H9 (cell line): ENCODE measurements at regions not wholly inside any gene's neighbourhood (a gene's known extent, or its start where the extent isn't known, plus 50 kb on each side); places are given as distances from the start of the nearest gene placed in this dataset.

ENCODE experiments used
- DNase-seq: peaks from one replicate; pipeline ENCODE4 v3.0.0-alpha.2; 2017
- H2AFZ ChIP-seq: one replicate; pipeline ENCODE4 v1.6.1; 2013; ENCODE audit warnings: mild to moderate bottlenecking, low read length, control low read depth, moderate library complexity
- H2AK5ac ChIP-seq: 2 replicates; pipeline ENCODE4 v1.6.1; 2013; ENCODE audit warnings: low read length, control low read depth, mixed read lengths; ENCODE audit not compliant: insufficient read length
- H2BK120ac ChIP-seq: one replicate; pipeline ENCODE4 v1.6.1; 2013; ENCODE audit warnings: low read depth, mild to moderate bottlenecking, low read length, control low read depth, inconsistent platforms; ENCODE audit not compliant: poor library complexity, severe bottlenecking
- H2BK12ac ChIP-seq: 2 replicates; pipeline ENCODE4 v1.6.1; 2013; ENCODE audit warnings: low read length, control low read depth, mixed read lengths, low read depth; ENCODE audit not compliant: insufficient read length
- H2BK15ac ChIP-seq: 2 replicates; pipeline ENCODE4 v1.6.1; 2013; ENCODE audit warnings: low read depth, low read length, control low read depth
- H2BK20ac ChIP-seq: one replicate; pipeline ENCODE4 v1.6.1; 2013; ENCODE audit warnings: low read depth, mild to moderate bottlenecking, low read length, control low read depth, inconsistent platforms; ENCODE audit not compliant: poor library complexity, severe bottlenecking
- H2BK5ac ChIP-seq: 2 replicates; pipeline ENCODE4 v1.6.1; 2013; ENCODE audit warnings: low read length, control low read depth, mixed read lengths; ENCODE audit not compliant: insufficient read length
- H3K14ac ChIP-seq: 2 replicates; pipeline ENCODE4 v1.6.1; 2013; ENCODE audit warnings: low read length, control low read depth; ENCODE audit not compliant: insufficient read depth
- H3K18ac ChIP-seq: 2 replicates; pipeline ENCODE4 v1.6.1; 2013; ENCODE audit warnings: low read depth, mild to moderate bottlenecking, mixed read lengths, low read length, control low read depth; ENCODE audit not compliant: insufficient read length
- H3K23ac ChIP-seq: 2 replicates; pipeline ENCODE4 v1.6.1; 2013; ENCODE audit warnings: low read length, control low read depth, mixed read lengths, low read depth; ENCODE audit not compliant: insufficient read length
- H3K23me2 ChIP-seq: 2 replicates; pipeline ENCODE4 v1.6.1; 2013; ENCODE audit warnings: low read depth, mild to moderate bottlenecking, mixed read lengths, low read length, control low read depth; ENCODE audit not compliant: insufficient read length, poor library complexity, severe bottlenecking
- H3K27ac ChIP-seq: 2 replicates; pipeline ENCODE4 v1.5.1; 2013; ENCODE audit warnings: low read length, control low read depth, mixed read lengths, low read depth; ENCODE audit not compliant: insufficient read length
- H3K27me3 ChIP-seq: 2 replicates; pipeline ENCODE4 v1.6.1; 2013; ENCODE audit warnings: low read length, control low read depth, inconsistent platforms; ENCODE audit not compliant: insufficient read depth
- H3K4ac ChIP-seq: 2 replicates; pipeline ENCODE4 v1.6.1; 2013; ENCODE audit warnings: low read depth, mild to moderate bottlenecking, control low read depth, inconsistent platforms, low read length, moderate library complexity
- H3K4me1 ChIP-seq: 2 replicates; pipeline ENCODE4 v1.6.1; 2013; ENCODE audit warnings: low read length, control low read depth, inconsistent platforms; ENCODE audit not compliant: insufficient read depth
- H3K4me2 ChIP-seq: 2 replicates; pipeline ENCODE4 v1.6.1; 2013; ENCODE audit warnings: low read length, control low read depth, mixed read lengths; ENCODE audit not compliant: insufficient read length, insufficient read depth
- H3K56ac ChIP-seq: 2 replicates; pipeline ENCODE4 v1.6.1; 2013; ENCODE audit warnings: low read depth, mild to moderate bottlenecking, mixed read lengths, low read length, control low read depth; ENCODE audit not compliant: insufficient read length
- H3K79me1 ChIP-seq: 2 replicates; pipeline ENCODE4 v1.6.1; 2013; ENCODE audit warnings: low read depth, mild to moderate bottlenecking, moderate library complexity, low read length, control low read depth, inconsistent platforms; ENCODE audit not compliant: insufficient read depth, poor library complexity, severe bottlenecking
- H3K79me2 ChIP-seq: 2 replicates; pipeline ENCODE4 v1.6.1; 2013; ENCODE audit warnings: low read length, control low read depth, inconsistent platforms; ENCODE audit not compliant: insufficient read depth
- H3K9ac ChIP-seq: 2 replicates; pipeline ENCODE4 v1.6.1; 2013; ENCODE audit warnings: low read length, control low read depth, mixed read lengths; ENCODE audit not compliant: insufficient read length; ENCODE audit errors: extremely low read depth
- H3K9me3 ChIP-seq: one replicate; pipeline ENCODE4 v1.6.1; 2013; ENCODE audit warnings: low read depth, low read length, inconsistent platforms; ENCODE audit not compliant: control insufficient read depth
- H3T11ph ChIP-seq: one replicate; pipeline ENCODE4 v1.6.1; 2013; ENCODE audit warnings: mild to moderate bottlenecking, low read length, control low read depth, inconsistent platforms
- H4K20me1 ChIP-seq: one replicate; pipeline ENCODE4 v1.6.1; 2013; ENCODE audit not compliant: control insufficient read depth, insufficient read length, insufficient read depth
- H4K5ac ChIP-seq: 2 replicates; pipeline ENCODE4 v1.6.1; 2013; ENCODE audit warnings: low read depth, mild to moderate bottlenecking, mixed read lengths, low read length, control low read depth; ENCODE audit not compliant: insufficient read length
- H4K8ac ChIP-seq: replicated peaks from 2 replicates; pipeline ENCODE4 v1.6.1; 2013; ENCODE audit warnings: low read length, control low read depth, mixed read lengths, low read depth; ENCODE audit not compliant: insufficient read length
- H4K91ac ChIP-seq: 2 replicates; pipeline ENCODE4 v1.6.1; 2013; ENCODE audit warnings: low read depth, mild to moderate bottlenecking, moderate library complexity, mixed read lengths, low read length, control low read depth; ENCODE audit not compliant: insufficient read length
- H3K27ac Mint-ChIP-seq, 3 experiments: 2 replicates in 2 of 3; 3 replicates in 1 of 3; pipeline ENCODE4 v1.8.0; 2020 to 2021; ENCODE audit warnings: mixed read lengths in 3 of 3, mild to moderate bottlenecking in 1 of 3, moderate library complexity in 1 of 3
- H3K27me3 Mint-ChIP-seq: 2 replicates; pipeline ENCODE4 v1.8.0; 2021; ENCODE audit warnings: low read depth, mild to moderate bottlenecking, moderate library complexity, mixed read lengths
- H3K36me3 Mint-ChIP-seq, 3 experiments: 2 replicates in 2 of 3; 3 replicates in 1 of 3; pipeline ENCODE4 v1.8.0; 2020 to 2021; ENCODE audit warnings: low read depth in 3 of 3, mixed read lengths in 3 of 3; ENCODE audit not compliant: insufficient read depth in 1 of 3
- H3K4me1 Mint-ChIP-seq, 2 experiments: 2 replicates each; pipeline ENCODE4 v1.8.0; 2020; ENCODE audit warnings: mixed read lengths in 2 of 2
- H3K4me3 Mint-ChIP-seq, 2 experiments: 2 replicates in 1 of 2; 3 replicates in 1 of 2; pipeline ENCODE4 v1.8.0; 2020 to 2021; ENCODE audit warnings: mild to moderate bottlenecking in 2 of 2, mixed read lengths in 2 of 2, moderate library complexity in 1 of 2
- H3K9me3 Mint-ChIP-seq, 2 experiments: 2 replicates in 1 of 2; 3 replicates in 1 of 2; pipeline ENCODE4 v1.8.0; 2020; ENCODE audit warnings: mild to moderate bottlenecking in 2 of 2, mixed read lengths in 2 of 2, moderate library complexity in 1 of 2
- CTCF ChIP-seq: fragments of 200-600 bp; sonication (generic); conservative IDR thresholded peaks from 3 replicates; pipeline ENCODE4 v1.8.0; 2021; ENCODE audit warnings: antibody characterized with exemption, mild to moderate bottlenecking
- WGBS: extraction: QIAGEN DNeasy Blood & Tissue Kit; methylation state at CpG from one replicate; pipeline ENCODE4 v1.1.7; 2013; ENCODE audit warnings: missing lambda C conversion rate, low lambda C conversion rate, mixed read lengths; ENCODE audit not compliant: insufficient read length; ENCODE audit errors: extremely low coverage; 5-methylcytosine and 5-hydroxymethylcytosine counted together

- Histone ChIP-seq H3K4ac (no peak overlapping the region), H3K23ac (no peak overlapping the region), H4K20me1 (no peaks in the 10 kb centered on the region), H2AFZ (no peak overlapping the region), H3K4me2 (no peak overlapping the region), H3T11ph (no peak overlapping the region), H2AK5ac (no peak overlapping the region), H3K79me2 (no peaks in the 10 kb centered on the region), H2BK12ac (no peak overlapping the region), H3K4me1 (no peaks in the 10 kb centered on the region; the same call in 1 of the 2 replicates), H3K27ac (no peak overlapping the region), H2BK5ac (no peak overlapping the region), H3K14ac (no peak overlapping the region), H2BK120ac (no peak overlapping the region), H4K8ac (no peak overlapping the region), H3K79me1 (no peaks in the 10 kb centered on the region), H4K5ac (no peak overlapping the region), H4K91ac (no peak overlapping the region), H3K56ac (no peak overlapping the region), H2BK15ac (no peak overlapping the region), H3K18ac (no peak overlapping the region), H2BK20ac (no peak overlapping the region), H3K9ac (no peak overlapping the region), H3K23me2 (no peaks in the 10 kb centered on the region), H3K9me3 (no peaks in the 10 kb centered on the region), H3K27me3 (no peaks in the 10 kb centered on the region)
- no peaks in the 10 kb centered on the region for H3K9me3 Mint-ChIP-seq
- peak; percentile 48 for DNase-seq
- no CpG with 5 or more reads among the region's 4 CpGs for WGBS
- peaks cover 17 to 21% of the 10 kb centered on the region in 2 experiments for H3K4me1 Mint-ChIP-seq
- H3K4me3 Mint-ChIP-seq: no peak overlapping the region
- H3K27me3 Mint-ChIP-seq: peaks cover 3% of the 10 kb centered on the region
- TF ChIP-seq CTCF: no peak
- no peaks in the 10 kb centered on the region for H3K36me3 Mint-ChIP-seq
- H3K27ac Mint-ChIP-seq: peak overlapping the region in 1 of 3 experiments; percentile 77; a peak in 2 of 7 replicates
These were observed 134.3 kb downstream of the TDRD15 start for GRCh38 chr2:21258082-21258481.
